ENCODE measurements at regions not wholly inside any gene's neighbourhood (a gene's known extent, or its start where the extent isn't known, plus 50 kb on each side); places are given as distances from the start of the nearest gene placed in this dataset.

GRCh38 chr2:128420776-128421175 lies 102.1 kb upstream of the HS6ST1 start:
- no peaks in the 10 kb centered on the region for H3K9me3 ChIP-seq (ENCODE audit: insufficient read depth, low read length)
- H2AFZ ChIP-seq (ENCODE audit: low read depth, low read length) = no peak overlapping the region
- no peaks in the 10 kb centered on the region for H3K36me3 ChIP-seq (replicated peaks; ENCODE audit: low read depth, low read length)
- no peak overlapping the region for H3K4me2 ChIP-seq (ENCODE audit: low read length)
- no peak for TF ChIP-seq CTCF (IDR thresholded peaks at IDR 0.05; ENCODE audit: low read depth, low read length)
- TF ChIP-seq EZH2phosphoT487 (IDR thresholded peaks at IDR 0.05; ENCODE audit: low read depth) = no peak
- H3K4me1 ChIP-seq (ENCODE audit: low read length) = no peaks in the 10 kb centered on the region
- H3K79me2 ChIP-seq (ENCODE audit: low read length) = no peaks in the 10 kb centered on the region
- peaks cover 25% of the 10 kb centered on the region; the same call in 1 of the 2 replicates for H3K27me3 ChIP-seq (ENCODE audit: low read depth, low read length)
- H3K27ac ChIP-seq (ENCODE audit: low read length) = no peak overlapping the region
- H3K9ac ChIP-seq (ENCODE audit: low read length) = no peak overlapping the region
- H3K4me3 ChIP-seq (ENCODE audit: low read length) = no peak overlapping the region
- no peaks in the 10 kb centered on the region for H4K20me1 ChIP-seq (ENCODE audit: insufficient read depth, low read length)

- H2AFZ ChIP-seq (ENCODE audit: low read depth, low read length) = no peak overlapping the region
- no peaks in the 10 kb centered on the region for H3K36me3 ChIP-seq (replicated peaks; ENCODE audit: low read depth, low read length)
- TF ChIP-seq EZH2phosphoT487 (IDR thresholded peaks at IDR 0.05; ENCODE audit: low read depth) = no peak
- TF ChIP-seq CTCF (IDR thresholded peaks at IDR 0.05; ENCODE audit: low read depth, low read length) = no peak
- H3K4me2 ChIP-seq (ENCODE audit: low read length) = no peak overlapping the region
- peaks cover 25% of the 10 kb centered on the region; the same call in 1 of the 2 replicates for H3K27me3 ChIP-seq (ENCODE audit: low read depth, low read length)
- H4K20me1 ChIP-seq (ENCODE audit: insufficient read depth, low read length) = no peaks in the 10 kb centered on the region
- H3K79me2 ChIP-seq (ENCODE audit: low read length) = no peaks in the 10 kb centered on the region
- no peaks in the 10 kb centered on the region for H3K4me1 ChIP-seq (ENCODE audit: low read length)
- H3K9ac ChIP-seq (ENCODE audit: low read length) = no peak overlapping the region
- no peaks in the 10 kb centered on the region for H3K9me3 ChIP-seq (ENCODE audit: insufficient read depth, low read length)
- H3K27ac ChIP-seq (ENCODE audit: low read length) = no peak overlapping the region
- no peak overlapping the region for H3K4me3 ChIP-seq (ENCODE audit: low read length)
Observed at GRCh38 chr2:128421286-128421685, 102.6 kb upstream of the HS6ST1 start.

GRCh38 chr2:128421861-128422311 lies 103.2 kb upstream of the HS6ST1 start:
- Histone ChIP-seq H3K4me2 (ENCODE audit: low read length) (no peak overlapping the region), H4K20me1 (ENCODE audit: insufficient read depth, low read length) (no peaks in the 10 kb centered on the region), H3K27ac (ENCODE audit: low read length) (no peak overlapping the region), H3K9me3 (ENCODE audit: insufficient read depth, low read length) (no peaks in the 10 kb centered on the region), H3K27me3 (ENCODE audit: low read depth, low read length) (peaks cover 25% of the 10 kb centered on the region; the same call in 1 of the 2 replicates), H3K79me2 (ENCODE audit: low read length) (no peaks in the 10 kb centered on the region), H3K36me3 (replicated peaks; ENCODE audit: low read depth, low read length) (no peaks in the 10 kb centered on the region), H3K9ac (ENCODE audit: low read length) (no peak overlapping the region), H2AFZ (ENCODE audit: low read depth, low read length) (no peak overlapping the region), H3K4me3 (ENCODE audit: low read length) (no peak overlapping the region), H3K4me1 (ENCODE audit: low read length) (no peaks in the 10 kb centered on the region)
- TF ChIP-seq EZH2phosphoT487 (IDR thresholded peaks at IDR 0.05; ENCODE audit: low read depth) (no peak), CTCF (IDR thresholded peaks at IDR 0.05; ENCODE audit: low read depth, low read length) (no peak)

- H3K79me2 ChIP-seq (ENCODE audit: low read length) = no peaks in the 10 kb centered on the region
- TF ChIP-seq EZH2phosphoT487 (IDR thresholded peaks at IDR 0.05; ENCODE audit: low read depth) = no peak
- no peak for TF ChIP-seq CTCF (IDR thresholded peaks at IDR 0.05; ENCODE audit: low read depth, low read length)
- no peak overlapping the region for H2AFZ ChIP-seq (ENCODE audit: low read depth, low read length)
- no peaks in the 10 kb centered on the region for H3K36me3 ChIP-seq (replicated peaks; ENCODE audit: low read depth, low read length)
- H3K27me3 ChIP-seq (ENCODE audit: low read depth, low read length) = peaks cover 26% of the 10 kb centered on the region; the same call in 1 of the 2 replicates
- no peaks in the 10 kb centered on the region for H3K4me1 ChIP-seq (ENCODE audit: low read length)
- no peaks in the 10 kb centered on the region for H3K9me3 ChIP-seq (ENCODE audit: insufficient read depth, low read length)
- H3K4me3 ChIP-seq (ENCODE audit: low read length) = no peak overlapping the region
- no peak overlapping the region for H3K27ac ChIP-seq (ENCODE audit: low read length)
- H4K20me1 ChIP-seq (ENCODE audit: insufficient read depth, low read length) = no peaks in the 10 kb centered on the region
- no peak overlapping the region for H3K9ac ChIP-seq (ENCODE audit: low read length)
- H3K4me2 ChIP-seq (ENCODE audit: low read length) = no peak overlapping the region
Observed at GRCh38 chr2:128422571-128422970, 103.9 kb upstream of the HS6ST1 start.
